Inferior parietal cortex (tissue), 1 donor: ENCODE measurements at regions not wholly inside any gene's neighbourhood (a gene's known extent, or its start where the extent isn't known, plus 50 kb on each side); places are given as distances from the start of the nearest gene placed in this dataset.

Source experiments
- DNase-seq: peaks from one replicate; pipeline ENCODE4 v3.0.0-alpha.2; 2016; ENCODE audit errors: extremely low spot score

GRCh38 chr20:60837173-60837770 is 414.8 kb upstream of the CDH4 start:
- DNase-seq, result no peak

DNA sequence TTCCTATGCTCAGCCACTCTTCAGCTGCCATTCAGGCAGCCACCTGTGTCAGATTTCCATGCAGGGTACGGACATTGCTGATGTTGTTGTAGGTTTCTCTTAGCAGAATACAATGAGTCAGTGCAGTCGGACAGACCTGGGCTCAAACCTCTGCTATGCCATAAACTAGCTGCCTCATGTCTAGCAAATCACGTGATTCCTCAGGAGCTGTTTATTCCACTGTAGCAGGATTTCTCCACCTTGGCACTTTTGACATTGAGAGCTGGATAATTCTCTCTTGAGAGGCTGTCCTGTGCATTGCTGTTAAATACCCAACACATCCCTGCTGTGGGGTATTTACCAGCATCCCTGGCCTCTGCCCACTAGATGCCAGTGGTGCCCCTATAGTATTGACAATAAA is 413.8 kb upstream of the CDH4 start:
- DNase-seq, result no peak

DNA sequence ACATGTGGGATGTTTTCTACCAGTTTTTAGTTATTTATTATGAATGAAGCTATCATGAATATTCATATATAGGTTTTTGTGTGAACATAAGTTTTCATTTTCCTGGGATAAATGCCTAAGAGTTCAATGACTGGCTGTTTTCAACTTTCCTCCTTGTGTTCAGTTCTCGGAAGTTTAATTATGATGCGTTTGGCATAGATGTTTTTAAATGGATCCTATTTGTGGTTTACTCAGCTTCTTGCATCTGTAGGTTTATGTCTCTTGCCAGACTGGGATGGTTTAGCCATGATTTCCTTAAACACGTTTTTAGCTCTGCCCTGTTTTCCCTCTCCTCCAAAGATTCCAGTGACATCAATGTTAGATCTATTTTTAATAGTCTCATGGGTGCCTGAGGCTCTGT is 411.1 kb upstream of the CDH4 start:
- no peak for DNase-seq

DNA sequence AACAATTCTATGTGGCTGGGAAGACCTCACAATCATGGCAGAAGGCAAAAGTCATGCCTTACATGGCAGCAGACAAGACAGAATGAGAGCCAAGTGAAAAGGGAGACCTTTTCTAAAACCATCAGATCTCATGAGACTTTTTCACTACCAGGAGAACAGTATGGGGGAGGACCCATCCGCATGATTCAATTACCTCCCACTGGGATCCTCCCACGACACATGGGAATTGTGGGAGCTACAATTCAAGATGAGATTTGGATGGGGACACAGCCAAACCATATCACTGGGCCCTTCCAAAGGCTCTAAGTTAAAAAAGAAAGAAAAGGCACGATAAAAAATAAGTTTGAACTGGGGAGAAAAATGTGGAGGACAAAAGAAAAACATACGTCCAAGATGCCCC is 406.9 kb upstream of the CDH4 start:
- DNase-seq, result no peak

DNA sequence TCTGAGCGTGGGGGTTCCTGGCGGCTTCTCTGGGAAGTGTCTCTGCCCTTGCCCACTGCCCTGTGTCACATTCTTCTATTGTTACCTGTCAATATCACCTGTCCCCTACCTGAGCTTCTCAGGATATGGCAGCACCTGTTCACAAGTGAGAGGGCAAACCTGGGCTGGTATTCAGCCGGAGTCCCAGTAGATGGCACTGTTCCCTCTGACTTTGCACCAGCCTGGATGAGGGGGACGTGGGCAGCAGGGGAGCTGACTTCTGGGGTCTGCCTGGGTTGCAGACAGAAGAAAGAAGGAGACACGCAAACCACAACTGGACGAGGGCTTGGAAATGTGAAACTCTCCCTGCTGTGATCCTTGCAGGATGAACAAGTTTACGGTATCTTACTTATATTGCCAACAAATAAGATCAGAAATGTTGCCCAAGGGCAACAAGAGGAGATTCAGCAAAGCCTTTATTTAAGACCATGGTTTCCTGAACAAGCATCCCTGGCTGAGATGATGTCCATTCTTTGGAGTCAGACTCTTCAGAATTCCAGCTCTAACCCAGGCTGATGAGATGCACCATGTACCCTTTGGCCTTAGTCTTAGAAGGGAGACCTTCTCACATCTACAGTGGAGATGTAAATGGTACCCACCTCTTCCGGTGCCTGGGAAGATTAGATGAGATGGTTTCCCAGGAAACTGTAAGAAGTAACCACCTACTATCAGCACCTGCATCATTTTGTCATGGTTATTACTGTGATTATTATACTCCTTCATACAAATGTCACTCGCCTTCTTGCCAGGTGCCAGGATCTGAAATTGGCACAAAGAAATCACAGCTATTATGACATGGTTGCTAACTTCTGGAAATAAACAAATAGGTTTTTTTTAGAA is 400.0 kb upstream of the CDH4 start:
- no peak for DNase-seq

DNA sequence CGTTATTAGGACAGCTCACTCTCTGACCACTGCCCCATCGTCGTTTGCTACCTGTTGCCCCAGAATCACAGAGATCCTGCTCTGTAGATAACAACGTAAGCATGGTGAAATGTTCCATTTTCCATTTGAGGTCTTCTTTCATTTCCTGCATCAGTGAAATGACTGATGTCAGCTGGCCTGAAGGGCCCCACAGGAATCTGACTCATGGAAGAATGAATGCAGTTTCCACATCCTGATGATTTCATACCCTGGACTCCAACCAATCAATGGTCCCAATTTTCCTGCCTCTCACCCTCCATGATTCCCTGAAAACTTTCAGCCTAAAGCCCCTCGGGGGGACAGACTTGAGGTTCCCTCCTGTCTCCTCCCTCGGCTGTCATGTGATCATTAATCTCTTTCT is 394.4 kb upstream of the CDH4 start:
- no peak for DNase-seq

DNA sequence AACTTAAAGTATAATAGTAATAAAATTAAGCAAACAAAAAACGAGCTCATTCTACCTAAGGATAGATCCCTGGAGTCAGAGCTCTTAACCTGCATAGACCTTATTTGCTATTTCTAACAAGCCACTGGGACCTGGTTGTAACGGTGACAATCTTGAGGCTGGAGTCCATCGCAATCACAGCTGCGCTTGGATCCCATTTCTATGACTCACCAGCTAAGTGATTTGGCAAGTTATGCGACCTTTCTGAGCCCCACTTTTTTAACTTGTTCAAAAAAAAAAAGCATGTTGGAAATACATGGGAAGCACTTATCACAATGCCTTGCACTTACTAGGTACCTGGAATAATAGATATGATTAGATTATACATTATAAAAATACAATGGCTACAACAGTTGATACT is 389.5 kb upstream of the CDH4 start:
- DNase-seq, result no peak

DNA sequence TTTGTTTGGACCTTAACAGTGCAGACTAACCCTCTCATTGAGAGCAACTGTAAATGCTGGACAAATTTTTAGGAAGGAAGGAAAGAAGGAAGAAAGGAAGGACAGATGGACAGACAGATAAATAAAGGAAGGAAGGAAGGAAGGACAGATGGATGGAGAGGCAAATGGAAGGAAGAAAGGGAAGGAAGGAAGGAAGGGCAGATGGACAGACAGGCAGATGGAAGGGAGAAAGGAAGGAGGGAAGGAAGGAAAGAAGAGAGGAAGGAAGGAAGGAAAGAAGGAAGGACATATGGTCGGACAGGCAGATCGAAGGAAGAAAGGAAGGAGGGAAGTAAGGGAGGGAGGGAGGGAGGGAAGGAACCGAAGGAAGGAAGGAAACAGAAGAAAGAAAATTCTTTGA is 388.5 kb upstream of the CDH4 start:
- no peak for DNase-seq

GRCh38 chr20:60867589-60867988 is 384.5 kb upstream of the CDH4 start:
- no peak for DNase-seq

DNA sequence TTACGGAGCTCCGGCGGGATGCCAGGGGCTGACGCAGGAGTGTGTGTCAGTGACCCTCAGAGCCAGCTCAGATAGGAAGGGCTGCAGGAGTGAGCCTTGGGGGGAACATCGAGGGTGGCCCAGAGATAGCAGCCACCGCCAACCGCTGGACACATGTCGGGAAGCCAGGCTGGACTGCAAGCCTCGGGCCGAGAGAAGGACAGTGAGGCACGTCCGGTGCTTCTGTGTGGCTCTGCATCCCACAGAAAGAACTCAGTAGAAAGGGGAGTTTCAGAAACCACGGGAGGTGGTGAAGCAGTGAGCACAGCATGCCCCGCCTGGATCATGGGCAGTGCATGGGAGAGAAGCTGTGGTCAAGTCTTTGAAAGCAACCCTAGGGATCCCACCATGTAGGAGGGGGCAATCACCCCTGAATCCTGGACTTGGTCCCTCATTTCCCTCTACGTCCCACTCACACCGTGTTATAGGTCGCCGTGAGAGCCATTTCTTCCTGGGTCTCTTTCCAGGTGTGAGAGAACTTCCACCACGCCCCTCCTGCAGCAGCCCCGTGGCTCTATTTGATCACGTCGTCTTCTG is 383.7 kb upstream of the CDH4 start:
- DNase-seq, result no peak

DNA sequence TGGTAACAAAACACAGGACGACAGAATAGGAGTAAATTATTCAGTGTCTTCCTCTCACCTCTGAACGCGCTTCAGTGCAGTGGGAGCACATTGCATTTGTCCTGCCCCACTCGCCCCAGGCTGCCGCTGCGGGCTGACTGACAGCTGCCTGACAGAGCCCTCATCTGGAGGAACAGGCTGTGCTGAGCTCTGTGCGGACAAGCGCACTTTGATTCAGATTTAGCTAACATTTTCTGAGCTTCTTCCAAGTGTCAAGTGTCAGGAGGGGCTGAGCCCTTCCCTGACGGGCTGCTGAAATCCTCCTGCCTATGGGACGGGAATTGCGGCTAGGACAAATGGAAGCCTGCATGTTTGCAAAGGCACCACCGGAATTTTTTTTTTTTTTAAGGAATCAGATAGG is 383.0 kb upstream of the CDH4 start:
- DNase-seq, result no peak

DNA sequence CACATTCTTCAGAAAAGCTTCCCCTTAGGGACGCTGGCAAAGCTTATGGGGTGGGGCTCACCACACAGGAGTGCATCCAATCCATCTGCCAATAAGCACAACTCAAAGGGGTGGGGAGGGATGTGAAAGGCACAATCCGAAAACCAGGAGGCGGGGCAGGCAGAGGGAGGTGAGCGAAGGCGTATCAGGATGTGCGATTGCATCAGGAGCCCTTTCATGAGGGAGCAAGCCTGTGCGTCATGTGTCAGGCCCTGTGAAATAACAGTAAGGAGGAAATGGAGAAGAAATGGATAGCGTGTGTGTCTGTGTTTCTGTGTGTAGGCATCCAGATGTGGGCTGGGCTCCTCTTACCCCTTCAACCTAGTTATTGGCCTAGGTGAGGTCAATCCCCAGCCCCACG is 382.4 kb upstream of the CDH4 start:
- no peak for DNase-seq

GRCh38 chr20:60870040-60870439 is 382.0 kb upstream of the CDH4 start:
- no peak for DNase-seq

GRCh38 chr20:60872224-60872623 is 379.8 kb upstream of the CDH4 start:
- no peak for DNase-seq

GRCh38 chr20:60877071-60877857 is 374.8 kb upstream of the CDH4 start:
- DNase-seq, result no peak

- DNase-seq, result no peak
These were observed 369.2 kb upstream of the CDH4 start for GRCh38 chr20:60882836-60883235.

GRCh38 chr20:60883496-60883895 is 368.6 kb upstream of the CDH4 start:
- DNase-seq, result no peak

DNA sequence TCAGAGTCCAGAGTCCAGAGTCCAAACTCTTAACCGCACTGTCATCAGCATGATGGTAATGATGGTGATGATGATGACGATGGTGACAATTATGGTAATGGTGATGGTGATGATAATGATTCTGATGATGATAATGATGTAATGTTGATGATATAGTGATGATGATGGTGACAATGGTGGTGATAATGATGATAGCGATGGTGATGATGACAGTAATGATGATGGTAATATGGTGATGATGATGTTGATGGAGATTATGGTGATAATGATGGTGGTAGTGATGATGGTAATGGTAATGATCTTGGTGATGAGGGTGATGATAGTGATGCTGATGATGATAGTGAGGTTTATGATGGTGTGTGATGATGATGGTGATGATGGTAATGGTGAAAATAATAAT is 367.8 kb upstream of the CDH4 start:
- no peak for DNase-seq

- no peak for DNase-seq
These were observed 363.3 kb upstream of the CDH4 start for GRCh38 chr20:60888771-60889170.

DNA sequence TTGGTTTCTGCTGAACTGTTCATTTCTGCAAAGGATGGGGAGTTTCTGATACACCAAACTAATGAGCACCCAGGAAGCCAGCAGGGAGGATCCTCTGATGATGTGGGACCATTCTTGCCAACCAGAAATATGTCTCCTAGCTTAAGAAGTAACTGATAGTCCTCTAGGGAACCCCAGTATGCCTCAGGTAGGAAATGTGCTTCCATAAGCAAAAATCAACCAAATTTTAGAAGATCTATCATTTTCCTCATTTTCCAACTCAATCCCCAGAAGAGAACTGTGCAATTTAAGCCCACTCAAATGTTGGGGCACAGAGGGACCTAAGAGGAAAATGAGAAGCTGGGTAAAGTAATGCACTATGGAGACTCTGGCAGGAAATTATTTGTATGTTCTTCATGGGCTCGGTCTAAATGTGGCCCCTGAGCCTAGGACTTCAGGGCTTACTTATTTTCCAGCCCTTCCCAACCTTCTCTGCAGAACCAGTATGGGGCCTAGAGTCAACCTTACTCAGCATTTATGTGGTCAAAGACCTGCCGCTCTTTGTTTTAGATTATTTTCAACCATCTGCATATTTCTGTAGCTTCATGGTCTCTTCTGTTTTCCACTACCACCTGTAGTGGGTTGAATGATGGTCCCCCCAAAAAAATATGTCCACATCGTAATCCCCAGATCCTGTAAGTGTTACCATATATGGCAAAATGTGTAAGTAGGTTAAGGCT is 359.8 kb upstream of the CDH4 start:
- DNase-seq, result no peak

DNA sequence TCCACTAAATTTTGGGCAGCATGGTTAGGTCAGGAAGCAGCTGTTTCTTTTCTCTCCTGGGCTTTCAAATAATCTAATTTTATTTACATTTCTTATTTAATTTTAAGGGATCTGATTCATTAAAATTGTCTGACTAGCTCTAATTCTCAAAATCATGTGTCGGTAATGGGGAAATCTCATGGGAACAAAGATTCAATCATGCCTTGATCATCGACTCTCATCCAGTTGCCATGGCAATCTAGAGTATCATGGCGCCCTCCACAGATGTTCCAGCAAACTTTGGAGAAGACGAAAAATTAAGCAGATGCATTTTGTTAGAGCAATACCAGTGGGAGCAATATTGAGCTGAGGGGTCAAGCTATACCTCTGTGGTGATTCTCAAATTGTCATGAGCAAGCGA is 358.0 kb upstream of the CDH4 start:
- DNase-seq, result no peak
